ENCODE measurements at regions not wholly inside any gene's neighbourhood (a gene's known extent, or its start where the extent isn't known, plus 50 kb on each side); places are given as distances from the start of the nearest gene placed in this dataset.

DNA sequence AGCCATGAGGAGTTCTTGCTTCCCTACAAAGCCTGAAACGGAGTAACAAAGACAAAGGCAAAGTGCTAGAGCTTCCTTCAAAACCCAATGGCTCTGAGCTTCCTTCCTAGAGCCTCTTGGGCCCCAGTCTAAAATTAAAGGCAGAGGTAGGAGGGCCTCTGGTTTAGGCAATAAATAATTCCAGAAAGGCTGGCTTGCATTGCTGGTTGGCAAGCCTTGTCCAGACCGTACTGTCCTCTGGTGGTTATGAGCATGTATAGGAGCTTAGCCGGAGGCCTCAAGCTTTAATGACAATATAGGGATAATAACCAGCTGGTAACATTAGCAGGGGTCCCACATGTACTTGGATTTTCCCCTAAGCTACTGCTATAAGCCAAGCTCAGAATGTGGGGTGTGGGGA, 237.3 kb downstream of the AR start:
- TF ChIP-seq, protein P1, sequence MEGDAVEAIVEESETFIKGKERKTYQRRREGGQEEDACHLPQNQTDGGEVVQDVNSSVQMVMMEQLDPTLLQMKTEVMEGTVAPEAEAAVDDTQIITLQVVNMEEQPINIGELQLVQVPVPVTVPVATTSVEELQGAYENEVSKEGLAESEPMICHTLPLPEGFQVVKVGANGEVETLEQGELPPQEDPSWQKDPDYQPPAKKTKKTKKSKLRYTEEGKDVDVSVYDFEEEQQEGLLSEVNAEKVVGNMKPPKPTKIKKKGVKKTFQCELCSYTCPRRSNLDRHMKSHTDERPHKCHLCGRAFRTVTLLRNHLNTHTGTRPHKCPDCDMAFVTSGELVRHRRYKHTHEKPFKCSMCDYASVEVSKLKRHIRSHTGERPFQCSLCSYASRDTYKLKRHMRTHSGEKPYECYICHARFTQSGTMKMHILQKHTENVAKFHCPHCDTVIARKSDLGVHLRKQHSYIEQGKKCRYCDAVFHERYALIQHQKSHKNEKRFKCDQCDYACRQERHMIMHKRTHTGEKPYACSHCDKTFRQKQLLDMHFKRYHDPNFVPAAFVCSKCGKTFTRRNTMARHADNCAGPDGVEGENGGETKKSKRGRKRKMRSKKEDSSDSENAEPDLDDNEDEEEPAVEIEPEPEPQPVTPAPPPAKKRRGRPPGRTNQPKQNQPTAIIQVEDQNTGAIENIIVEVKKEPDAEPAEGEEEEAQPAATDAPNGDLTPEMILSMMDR (IDR thresholded peaks at IDR 0.05 in 2 of 3, conservative IDR thresholded peaks at IDR 0.05 in 1 of 3; ENCODE audit: control insufficient read depth in 2 of 3, extremely low read depth in 1 of 3, insufficient read depth in 1 of 3, low read depth in 3 of 3, low read length in 3 of 3), result no peak
- TF ChIP-seq, protein P2, sequence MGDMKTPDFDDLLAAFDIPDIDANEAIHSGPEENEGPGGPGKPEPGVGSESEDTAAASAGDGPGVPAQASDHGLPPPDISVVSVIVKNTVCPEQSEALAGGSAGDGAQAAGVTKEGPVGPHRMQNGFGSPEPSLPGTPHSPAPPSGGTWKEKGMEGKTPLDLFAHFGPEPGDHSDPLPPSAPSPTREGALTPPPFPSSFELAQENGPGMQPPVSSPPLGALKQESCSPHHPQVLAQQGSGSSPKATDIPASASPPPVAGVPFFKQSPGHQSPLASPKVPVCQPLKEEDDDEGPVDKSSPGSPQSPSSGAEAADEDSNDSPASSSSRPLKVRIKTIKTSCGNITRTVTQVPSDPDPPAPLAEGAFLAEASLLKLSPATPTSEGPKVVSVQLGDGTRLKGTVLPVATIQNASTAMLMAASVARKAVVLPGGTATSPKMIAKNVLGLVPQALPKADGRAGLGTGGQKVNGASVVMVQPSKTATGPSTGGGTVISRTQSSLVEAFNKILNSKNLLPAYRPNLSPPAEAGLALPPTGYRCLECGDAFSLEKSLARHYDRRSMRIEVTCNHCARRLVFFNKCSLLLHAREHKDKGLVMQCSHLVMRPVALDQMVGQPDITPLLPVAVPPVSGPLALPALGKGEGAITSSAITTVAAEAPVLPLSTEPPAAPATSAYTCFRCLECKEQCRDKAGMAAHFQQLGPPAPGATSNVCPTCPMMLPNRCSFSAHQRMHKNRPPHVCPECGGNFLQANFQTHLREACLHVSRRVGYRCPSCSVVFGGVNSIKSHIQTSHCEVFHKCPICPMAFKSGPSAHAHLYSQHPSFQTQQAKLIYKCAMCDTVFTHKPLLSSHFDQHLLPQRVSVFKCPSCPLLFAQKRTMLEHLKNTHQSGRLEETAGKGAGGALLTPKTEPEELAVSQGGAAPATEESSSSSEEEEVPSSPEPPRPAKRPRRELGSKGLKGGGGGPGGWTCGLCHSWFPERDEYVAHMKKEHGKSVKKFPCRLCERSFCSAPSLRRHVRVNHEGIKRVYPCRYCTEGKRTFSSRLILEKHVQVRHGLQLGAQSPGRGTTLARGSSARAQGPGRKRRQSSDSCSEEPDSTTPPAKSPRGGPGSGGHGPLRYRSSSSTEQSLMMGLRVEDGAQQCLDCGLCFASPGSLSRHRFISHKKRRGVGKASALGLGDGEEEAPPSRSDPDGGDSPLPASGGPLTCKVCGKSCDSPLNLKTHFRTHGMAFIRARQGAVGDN (IDR thresholded peaks at IDR 0.05), result no peak
- TF ChIP-seq, protein P3, sequence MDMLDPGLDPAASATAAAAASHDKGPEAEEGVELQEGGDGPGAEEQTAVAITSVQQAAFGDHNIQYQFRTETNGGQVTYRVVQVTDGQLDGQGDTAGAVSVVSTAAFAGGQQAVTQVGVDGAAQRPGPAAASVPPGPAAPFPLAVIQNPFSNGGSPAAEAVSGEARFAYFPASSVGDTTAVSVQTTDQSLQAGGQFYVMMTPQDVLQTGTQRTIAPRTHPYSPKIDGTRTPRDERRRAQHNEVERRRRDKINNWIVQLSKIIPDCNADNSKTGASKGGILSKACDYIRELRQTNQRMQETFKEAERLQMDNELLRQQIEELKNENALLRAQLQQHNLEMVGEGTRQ (IDR thresholded peaks at IDR 0.05; ENCODE audit: borderline replicate concordance, low read depth, low read length), result no peak
- TF ChIP-seq NR2C2 (IDR thresholded peaks at IDR 0.05; ENCODE audit: borderline replicate concordance, control insufficient read depth, insufficient read length, low read depth) (no peak), EP300 (IDR thresholded peaks at IDR 0.05; ENCODE audit: borderline replicate concordance in 1 of 2, control insufficient read depth in 1 of 2, low read depth in 2 of 2, low read length in 2 of 2) (no peak), HDAC2 (IDR thresholded peaks at IDR 0.05) (no peak), POLR2AphosphoS5 (IDR thresholded peaks at IDR 0.05; ENCODE audit: low read length) (no peak), WRNIP1 (IDR thresholded peaks at IDR 0.05; ENCODE audit: borderline replicate concordance, low read depth, low read length) (no peak), CBX5 (IDR thresholded peaks at IDR 0.05; ENCODE audit: low read depth) (no peak), RAD21 (IDR thresholded peaks at IDR 0.05; ENCODE audit: insufficient read depth, low read depth, low read length) (no peak), YY1 (IDR thresholded peaks at IDR 0.05; ENCODE audit: low read depth, low read length) (no peak), BRCA1 (IDR thresholded peaks at IDR 0.05; ENCODE audit: low read depth, low read length) (no peak)
- TF ChIP-seq, protein P4, sequence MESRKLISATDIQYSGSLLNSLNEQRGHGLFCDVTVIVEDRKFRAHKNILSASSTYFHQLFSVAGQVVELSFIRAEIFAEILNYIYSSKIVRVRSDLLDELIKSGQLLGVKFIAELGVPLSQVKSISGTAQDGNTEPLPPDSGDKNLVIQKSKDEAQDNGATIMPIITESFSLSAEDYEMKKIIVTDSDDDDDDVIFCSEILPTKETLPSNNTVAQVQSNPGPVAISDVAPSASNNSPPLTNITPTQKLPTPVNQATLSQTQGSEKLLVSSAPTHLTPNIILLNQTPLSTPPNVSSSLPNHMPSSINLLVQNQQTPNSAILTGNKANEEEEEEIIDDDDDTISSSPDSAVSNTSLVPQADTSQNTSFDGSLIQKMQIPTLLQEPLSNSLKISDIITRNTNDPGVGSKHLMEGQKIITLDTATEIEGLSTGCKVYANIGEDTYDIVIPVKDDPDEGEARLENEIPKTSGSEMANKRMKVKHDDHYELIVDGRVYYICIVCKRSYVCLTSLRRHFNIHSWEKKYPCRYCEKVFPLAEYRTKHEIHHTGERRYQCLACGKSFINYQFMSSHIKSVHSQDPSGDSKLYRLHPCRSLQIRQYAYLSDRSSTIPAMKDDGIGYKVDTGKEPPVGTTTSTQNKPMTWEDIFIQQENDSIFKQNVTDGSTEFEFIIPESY (IDR thresholded peaks at IDR 0.05), result no peak
- TF ChIP-seq, protein P5, sequence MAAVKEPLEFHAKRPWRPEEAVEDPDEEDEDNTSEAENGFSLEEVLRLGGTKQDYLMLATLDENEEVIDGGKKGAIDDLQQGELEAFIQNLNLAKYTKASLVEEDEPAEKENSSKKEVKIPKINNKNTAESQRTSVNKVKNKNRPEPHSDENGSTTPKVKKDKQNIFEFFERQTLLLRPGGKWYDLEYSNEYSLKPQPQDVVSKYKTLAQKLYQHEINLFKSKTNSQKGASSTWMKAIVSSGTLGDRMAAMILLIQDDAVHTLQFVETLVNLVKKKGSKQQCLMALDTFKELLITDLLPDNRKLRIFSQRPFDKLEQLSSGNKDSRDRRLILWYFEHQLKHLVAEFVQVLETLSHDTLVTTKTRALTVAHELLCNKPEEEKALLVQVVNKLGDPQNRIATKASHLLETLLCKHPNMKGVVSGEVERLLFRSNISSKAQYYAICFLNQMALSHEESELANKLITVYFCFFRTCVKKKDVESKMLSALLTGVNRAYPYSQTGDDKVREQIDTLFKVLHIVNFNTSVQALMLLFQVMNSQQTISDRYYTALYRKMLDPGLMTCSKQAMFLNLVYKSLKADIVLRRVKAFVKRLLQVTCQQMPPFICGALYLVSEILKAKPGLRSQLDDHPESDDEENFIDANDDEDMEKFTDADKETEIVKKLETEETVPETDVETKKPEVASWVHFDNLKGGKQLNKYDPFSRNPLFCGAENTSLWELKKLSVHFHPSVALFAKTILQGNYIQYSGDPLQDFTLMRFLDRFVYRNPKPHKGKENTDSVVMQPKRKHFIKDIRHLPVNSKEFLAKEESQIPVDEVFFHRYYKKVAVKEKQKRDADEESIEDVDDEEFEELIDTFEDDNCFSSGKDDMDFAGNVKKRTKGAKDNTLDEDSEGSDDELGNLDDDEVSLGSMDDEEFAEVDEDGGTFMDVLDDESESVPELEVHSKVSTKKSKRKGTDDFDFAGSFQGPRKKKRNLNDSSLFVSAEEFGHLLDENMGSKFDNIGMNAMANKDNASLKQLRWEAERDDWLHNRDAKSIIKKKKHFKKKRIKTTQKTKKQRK (IDR thresholded peaks at IDR 0.05; ENCODE audit: low read depth, low read length), result no peak
